Stimulated activated CD8-positive, alpha-beta memory T cell treated with anti-CD3 and anti-CD28 coated beads, Interleukin-7, amount 100 ng/mL, for 48 hours (primary cell): ENCODE measurements at regions not wholly inside any gene's neighbourhood (a gene's known extent, or its start where the extent isn't known, plus 50 kb on each side); places are given as distances from the start of the nearest gene placed in this dataset.

Experiments used
- DNase-seq, 2 donors: peaks; one replicate each; pipeline ENCODE4 v3.0.0-alpha.2; 2020; ENCODE audit warnings: low read depth in 1 of 2; ENCODE audit errors: extremely low read depth in 1 of 2

DNA sequence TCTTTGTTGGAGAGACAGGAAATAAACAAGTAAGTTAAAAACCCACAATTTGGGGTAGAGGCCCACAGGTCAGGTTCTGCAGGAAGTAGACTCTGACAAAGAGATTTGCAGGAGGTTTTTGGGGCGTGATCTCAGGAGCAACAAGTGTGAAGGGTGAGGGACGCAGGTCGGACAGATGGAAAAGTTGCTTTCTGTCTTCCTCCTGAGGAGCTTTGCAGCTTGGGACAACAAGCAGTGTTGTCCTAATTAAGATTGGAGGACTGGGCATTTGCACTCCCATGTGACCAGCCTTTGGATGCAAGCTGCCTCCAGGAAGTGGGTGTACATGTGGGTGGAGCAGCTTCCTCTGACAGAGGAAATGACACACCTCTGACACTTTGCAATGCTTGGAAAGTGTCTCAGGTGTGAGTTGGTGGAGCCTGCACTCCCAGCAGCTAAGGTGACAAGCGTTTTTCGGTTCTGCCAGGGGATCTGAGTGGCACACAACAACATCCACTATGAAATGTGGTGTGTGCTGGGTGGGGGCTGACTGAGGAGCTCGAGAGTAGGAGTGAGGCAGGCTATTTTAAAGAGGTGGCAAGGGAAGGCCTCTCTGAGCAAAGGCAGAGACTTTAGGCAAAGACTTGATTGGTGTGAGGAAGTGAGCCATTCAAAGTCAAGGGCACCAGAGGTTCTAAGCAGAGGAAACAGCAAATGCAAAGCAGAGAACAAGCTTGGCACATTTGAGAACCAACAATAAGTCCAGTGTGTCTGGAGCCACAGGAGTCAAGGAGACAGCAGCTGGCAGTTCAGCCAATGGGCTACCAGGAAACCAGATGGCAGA, 339.8 kb upstream of the GATB start:
- DNase-seq = peak; percentile 31 to 77

DNA sequence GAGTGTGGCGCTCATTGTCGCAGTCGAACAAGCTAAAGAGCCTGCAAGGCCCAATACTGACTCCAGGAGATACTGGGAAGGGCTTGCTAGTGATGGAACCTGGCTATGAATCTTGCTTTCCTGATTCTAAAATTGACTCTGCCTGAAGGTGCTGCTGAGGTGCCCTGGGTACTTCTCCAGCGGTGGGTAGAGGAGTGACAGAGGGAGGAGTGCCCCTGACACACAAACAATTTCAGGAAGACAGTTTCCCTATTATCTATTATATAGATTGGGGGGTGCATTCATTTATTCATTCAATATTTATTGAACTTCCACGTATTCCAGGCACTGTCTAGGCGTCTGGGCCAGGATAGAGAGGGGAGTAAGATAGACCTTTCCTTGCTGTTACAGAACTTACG, 339.2 kb upstream of the GATB start:
- DNase-seq = no peak

DNA sequence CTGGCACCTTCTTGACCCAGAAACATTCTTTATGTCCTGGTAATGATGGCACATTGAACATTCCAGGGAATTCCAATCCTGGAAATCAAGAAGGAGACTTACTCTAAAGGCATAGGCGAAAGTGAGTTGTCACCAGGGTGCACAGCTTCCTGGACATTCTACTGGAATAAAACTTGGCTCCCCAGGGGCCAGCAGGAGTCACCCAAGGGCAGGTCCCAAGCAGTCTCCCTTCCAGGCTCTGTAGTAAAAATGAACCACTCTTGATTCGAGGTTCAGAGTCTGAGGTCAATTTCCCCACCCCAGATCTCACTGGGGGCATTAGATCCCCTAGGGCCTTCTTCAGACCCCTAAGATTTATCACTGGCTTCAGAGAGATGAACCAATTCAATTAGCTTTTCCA, 338.7 kb upstream of the GATB start:
- DNase-seq = no peak

DNA sequence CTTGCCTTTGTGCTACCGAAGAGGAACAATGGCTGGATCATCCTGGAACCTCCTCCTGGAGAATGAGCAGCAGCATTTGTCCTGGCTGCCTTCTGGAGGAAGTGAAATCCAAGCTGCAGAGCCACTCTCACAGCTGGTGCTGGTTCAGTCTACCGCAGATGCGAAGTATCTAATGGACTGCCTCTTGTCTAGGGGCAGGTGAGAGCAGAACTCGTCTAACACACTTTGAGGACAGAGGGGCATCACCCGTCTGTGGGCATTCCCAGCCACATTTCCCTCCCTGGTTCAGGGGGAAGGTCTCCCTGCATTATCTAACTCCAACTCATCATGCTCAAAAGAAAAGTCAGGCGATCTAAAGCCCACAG, 338.2 kb upstream of the GATB start:
- DNase-seq = no peak

DNA sequence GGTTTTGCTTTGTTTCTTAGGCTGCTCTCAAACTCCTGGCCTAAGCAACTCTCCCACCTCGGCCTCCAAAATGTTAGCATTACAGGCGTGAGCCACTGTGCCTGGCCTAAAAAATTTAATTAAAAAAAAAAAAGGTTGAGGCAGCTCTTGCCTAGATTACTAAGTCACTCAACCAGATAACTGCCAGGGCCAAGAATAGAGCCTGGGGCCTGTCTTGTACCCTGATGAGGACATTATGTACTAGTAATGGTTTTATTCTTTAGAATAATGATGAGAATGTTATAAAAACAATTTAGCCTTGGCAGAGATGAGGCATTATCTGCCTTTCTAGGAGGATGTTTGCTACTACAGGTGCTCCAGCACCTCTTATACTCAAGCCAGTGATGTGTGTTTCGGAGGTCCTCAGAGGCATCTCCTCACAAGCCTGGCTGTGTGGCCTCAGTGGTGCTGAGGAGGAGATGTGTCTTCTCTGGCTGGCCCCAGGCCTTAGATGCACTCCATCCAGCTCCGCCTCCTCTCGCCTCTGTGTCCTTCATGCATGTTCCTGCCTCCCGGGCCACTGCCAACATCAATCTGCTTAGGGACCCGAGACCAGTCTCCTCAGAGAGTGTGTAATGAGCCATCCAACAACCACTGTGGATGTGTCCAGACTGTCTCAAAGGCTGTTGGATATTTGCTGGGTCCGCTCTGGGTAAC, 337.7 kb upstream of the GATB start:
- no peak for DNase-seq

DNA sequence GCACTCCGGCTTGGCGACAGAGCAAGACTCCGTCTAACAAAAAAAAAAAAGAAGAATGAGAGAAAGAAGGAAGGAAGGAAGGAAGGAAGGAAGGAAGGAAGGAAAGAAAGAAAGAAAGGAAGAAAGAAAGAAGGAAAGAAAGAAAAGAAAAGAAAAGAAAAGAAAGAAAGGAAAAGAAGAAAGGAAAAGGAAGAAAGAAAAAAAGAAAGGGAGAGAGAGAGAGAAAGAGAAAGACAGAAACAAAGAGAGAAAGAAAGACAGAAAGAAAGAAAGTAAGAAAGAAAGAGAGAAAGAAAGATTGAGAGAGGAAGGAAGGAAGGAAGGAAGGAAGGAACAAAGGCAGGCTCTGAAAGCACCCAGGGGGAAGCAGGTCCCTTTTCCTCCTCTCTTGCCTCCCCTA, 336.6 kb upstream of the GATB start:
- no peak for DNase-seq

DNA sequence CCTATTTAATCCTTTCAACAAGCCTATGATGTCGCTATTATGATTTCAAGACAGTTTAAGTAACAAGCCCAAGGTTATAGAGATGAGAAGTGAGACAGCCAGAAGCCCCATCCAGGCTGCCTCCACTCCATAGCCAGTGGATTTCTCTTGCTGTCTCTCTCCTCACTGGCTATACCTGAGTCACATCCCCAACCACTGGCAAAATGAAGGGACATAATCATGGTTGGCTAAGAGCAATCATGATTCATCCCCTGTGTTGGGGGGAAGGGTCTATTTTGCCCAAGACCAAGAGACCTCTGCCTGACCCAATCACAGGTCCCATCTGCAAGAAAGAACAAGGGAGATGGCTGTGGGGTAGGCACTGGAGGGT, 334.9 kb upstream of the GATB start:
- no peak for DNase-seq

DNA sequence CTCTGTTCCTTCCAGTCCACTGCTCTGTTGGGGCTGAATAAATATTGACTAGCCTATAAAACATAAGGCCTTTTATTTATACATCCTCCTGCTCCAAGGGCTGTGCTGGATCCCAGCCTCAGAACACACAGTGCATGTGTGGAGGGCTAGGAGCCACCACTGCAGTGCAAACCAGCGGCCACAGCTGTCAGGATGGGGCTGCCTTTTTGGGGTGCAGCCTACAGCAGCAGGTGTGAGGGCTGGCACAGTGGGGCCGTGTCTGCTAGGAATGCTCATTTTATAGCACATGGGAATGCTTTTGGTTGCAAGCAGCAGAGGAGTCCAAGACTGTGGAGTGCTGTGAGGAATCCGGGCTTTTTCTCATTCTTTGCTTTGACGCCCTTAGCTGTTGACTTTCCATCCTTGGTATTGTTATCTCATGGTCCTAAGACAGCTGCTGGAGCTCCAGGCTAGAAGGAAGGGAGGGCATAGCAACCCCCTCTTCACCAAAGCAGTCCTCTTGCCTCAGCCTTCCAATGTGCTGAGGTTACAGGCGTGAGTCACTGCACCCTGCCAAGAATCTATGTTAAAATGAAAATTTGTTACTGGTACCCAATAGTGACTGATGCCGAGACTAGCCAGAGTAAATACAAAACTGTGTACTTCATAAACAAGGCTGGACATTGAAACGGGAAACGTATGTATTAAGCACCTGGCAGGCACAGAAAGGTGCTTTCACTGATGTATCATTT, 334.3 kb upstream of the GATB start:
- no peak for DNase-seq

DNA sequence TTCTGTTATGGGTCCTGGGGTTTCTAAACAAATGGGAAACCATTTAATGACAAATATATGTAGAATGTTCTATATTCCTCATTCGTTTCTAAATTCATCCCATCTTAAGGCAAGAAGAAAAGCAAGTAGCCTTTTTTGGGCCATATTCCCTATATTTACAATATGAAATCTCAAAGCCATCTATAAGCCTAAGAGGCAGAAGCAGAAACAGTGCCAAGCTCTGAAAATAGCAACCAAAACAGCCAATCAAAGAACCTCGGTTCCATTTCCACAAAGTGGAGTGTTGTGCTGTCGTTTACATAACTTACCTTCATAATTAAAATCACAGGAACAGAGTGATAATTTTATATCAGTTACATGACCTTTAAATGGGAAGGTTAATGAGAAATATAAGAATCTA, 330.6 kb upstream of the GATB start:
- no peak for DNase-seq

DNA sequence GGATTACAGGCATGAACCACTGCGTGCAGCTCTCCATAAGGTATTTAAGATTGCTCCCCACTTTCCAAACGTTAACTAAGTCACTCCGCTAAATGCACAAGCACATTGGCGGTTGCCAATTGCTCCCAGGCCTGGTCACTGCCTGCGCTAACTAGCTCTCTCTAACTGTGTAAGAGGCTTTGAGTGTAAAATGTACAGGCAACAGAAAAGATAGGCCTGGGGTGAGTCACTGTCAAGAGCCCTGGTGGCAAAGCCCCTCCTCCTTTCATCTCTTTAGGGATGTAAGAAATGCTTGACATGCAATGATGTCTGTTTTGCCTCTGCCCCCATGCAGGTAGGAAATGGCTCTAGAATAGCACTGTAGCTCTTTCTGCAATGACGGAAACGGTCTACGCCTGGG, 329.7 kb upstream of the GATB start:
- DNase-seq = no peak

DNA sequence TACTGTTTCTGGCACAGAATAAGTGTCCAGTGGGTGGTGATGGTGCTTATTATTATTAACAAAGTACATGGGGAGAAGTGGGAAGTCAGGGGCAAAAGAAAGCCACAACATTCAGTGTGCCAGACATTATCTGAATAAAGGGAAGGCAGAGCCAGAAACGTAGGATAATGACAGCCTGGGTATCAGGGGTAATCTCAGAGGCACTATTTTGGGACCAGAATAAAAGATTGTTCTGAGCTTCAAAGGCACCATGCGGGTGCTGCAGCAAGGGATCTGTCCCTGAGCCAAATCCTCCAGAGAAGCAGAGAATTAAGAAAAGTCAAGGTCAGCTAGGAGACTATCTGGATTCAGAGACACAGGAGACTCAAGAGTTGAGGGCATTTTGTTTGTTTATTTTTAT, 328.8 kb upstream of the GATB start:
- DNase-seq = no peak

DNA sequence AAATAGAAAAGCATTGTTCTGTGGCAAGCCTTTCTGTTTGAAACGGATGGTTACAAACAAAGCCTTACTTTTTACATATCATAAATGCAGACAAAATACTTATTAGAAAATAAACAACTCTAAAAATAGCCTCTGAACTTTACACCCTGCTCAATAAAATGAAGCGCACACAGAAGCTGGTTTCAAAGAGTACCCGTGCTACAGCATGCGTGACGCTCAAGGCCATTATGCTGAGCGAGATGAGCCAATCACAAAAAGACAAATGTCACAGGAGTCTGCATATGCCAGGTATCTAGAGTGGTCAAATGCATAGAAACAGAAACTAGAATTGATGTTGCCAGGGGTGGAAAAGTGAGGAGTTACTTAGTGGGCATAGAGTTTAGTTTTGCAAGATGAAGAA, 326.5 kb upstream of the GATB start:
- no peak for DNase-seq

DNA sequence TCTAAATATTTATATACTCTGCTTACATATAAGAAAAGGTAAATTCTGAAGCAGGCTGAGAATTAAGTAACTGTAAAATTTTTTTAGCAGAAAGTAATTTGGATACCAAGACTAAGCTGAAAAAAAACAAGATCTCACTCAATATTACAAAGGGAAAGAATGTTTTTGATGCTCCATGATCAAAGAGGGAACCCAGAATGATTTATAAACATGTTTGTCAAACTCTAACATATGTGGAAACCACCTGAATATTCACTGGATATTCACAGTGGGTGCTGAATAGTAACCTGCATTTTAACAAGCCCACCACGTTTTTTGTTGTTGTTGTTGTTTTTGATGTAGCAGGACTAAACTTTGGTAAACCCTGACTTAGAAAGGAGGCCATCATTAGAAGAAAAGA, 324.9 kb upstream of the GATB start:
- DNase-seq = no peak

DNA sequence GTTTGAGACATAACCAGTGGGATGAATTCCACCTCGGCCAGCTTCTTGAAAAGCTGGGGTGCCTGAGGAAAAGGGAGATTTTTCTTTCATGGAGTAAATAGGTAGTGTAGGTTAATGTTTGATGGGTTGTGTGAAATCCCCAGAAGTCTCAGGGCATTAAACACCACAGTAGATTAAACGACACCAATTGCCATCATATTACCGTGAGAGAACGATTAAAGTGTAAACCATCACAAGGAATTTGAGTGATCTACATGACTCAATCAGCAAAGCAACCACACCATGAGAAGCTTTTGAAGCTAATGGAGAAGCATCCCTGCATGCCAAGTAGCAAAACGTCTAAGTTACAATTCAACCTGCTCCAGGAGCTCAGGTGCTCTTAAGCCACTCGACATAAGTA, 322.5 kb upstream of the GATB start:
- no peak for DNase-seq

DNA sequence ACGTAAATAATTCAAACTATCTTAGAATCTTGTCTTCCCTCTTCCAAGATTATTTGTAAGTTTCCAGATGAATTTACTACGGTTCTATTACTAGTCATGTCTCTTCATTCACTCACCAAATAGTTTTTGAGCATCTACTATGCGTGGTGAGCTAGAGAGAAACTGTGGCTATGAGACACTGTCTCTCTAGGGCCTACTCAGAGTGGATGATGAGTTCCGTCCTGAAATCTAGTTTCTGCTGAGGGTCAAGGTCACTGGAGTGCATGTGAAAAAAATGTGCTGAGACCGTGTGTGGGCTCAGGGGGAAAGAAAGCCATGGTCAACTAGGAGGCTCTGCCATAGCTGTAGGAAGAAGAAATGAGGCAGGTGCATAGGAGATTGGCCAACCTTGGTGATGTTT, 320.2 kb upstream of the GATB start:
- no peak for DNase-seq

DNA sequence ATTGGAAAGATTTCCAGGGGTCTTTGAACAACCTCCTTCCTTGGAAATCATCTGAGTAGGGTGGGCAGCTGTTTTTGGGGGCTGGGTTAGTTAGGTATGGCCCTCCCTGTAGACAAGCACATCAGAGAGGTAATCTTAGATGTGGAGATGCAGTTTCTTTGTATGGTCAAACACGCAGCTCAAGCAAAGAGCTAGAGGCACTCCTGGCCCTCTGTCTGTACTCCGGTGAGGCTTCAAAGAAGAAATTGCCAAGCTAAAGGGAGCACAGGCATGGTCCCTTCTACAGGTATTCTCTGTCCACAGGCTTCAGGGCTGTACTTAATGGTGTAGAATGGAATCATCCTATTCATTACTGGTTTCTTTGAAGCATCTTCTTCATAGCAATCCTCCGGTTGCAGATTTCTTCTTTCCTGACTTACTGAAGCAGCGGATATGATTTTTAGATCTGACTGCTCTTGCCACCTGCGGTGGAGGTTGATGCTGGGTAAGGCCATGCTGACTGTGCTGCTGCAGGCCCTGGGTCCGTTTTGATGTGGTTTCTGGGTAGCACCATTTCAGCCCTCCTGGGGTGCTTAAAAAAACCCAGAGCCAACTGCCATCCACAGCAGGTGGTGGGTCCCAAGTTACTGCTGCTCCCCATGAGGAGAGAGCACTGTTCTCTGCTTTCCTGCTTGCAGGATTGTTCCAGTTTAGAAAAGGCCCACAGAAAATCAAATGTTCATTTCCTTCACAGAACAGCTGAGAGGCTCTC, 318.9 kb upstream of the GATB start:
- DNase-seq = no peak

DNA sequence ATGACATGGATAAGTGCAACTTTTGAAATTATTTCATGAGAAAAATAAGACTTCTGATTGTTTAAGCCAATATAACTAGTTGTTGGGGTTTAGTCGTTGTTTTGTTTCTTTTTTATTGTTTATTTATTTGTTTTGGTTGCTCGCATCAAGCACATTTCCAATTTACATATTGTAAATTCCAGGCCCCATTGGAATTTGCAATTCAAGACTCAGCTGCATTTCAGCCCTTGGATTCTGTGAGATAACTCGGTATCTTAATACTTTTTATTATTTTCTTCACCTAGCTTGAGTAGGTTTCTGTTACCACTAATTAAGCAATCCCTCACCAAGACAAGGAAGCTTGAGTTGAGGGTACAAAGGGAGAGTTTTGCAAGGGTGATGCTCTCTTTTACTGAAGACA, 318.3 kb upstream of the GATB start:
- no peak for DNase-seq

DNA sequence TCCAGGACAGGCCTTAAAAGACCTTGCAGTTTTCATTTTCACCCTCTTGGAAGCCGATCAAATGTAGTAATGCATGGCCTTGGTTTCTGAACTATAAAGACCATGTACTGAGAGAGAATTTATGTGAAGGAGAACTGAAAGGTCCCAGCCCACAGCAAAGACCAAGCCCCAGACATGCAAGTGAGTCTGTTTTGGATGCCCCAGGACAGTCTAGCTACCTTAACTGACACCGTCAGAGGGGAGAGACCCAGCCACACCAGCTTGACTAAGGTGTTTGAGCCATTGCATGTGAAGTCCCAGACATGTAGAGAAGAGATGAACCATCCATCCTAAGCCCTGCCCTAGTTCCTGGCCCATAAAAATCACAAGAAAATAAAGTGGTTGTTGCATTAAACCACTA, 316.8 kb upstream of the GATB start:
- no peak for DNase-seq

DNA sequence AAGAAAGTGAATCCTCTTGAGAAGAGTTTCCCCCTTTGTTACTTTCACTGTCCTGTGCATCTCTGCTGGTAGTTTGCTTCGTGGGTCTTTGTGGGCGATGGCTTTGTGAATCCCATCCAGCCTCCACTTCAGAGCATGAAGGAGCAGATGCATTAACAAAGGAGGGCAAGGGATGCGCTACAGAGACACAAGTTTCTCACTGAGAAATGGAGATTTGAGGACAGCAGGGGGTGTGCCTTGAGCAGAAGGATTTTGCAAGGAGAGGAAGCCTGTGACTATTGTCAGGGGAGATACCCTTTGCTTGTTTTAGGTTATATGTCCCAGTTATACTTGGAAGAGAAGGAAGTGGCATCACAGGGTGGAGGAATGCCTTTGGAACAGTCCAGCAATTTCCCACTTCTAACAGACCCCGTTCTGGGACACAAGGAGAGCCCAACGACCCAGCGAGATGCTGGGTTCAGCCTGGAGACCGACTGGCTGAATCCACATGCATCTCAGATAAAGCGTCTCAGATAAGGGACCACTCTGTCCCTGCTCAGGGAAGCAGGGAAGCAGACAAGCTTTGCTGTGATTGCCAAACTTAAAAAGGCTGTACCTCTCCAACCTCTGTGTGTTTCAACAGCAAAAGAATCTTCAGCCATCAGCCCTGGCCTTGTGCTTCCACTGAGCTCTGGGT, 314.6 kb upstream of the GATB start:
- no peak for DNase-seq

DNA sequence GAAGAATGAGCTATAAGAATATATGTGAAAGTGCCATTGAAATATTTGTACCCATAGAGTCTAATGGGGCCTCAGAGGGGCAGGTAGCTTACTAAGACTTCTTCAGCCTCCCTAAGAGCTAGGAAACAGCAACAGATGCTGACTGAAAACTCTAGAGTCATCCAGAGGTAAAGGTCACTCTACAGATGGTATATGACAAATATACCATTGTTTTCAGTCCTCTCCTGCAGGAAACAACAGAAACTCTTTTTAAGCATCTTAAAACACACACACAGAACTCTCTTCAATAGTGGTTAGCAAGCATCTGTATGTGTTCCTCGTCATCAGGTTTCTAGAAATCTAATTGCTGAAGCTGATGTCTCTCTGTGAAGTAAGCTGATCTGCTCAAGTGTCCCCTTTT, 313.8 kb upstream of the GATB start:
- no peak for DNase-seq

DNA sequence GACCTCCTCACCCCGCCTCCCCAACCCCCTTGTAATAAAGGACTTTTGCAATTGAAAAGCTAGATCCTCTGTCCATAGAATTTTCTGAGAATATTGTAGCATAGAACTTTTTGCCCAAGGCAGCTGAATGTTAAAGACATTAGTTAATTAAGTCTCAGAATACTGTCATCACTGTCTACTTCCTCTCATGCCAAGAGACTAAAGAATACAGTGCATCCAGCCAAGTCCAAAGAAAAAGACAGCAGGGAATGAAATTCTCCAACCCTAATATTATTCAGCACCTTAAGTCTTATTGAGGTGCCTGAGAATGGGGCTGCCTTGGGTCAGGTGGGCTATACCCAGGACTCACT, 313.3 kb upstream of the GATB start:
- no peak for DNase-seq
